ENCODE measurements at regions not wholly inside any gene's neighbourhood (a gene's known extent, or its start where the extent isn't known, plus 50 kb on each side); places are given as distances from the start of the nearest gene placed in this dataset.

GRCh38 chr2:205908212-205909183 lies 177.5 kb downstream of the INO80D start:
- TF ChIP-seq POLR2AphosphoS5 (IDR thresholded peaks at IDR 0.05; ENCODE audit: low read depth, low read length), result no peak
- no peak for TF ChIP-seq SIN3A (IDR thresholded peaks at IDR 0.05; ENCODE audit: low read depth)
- no peak for TF ChIP-seq CTCF (IDR thresholded peaks at IDR 0.05 in 2 of 3, conservative IDR thresholded peaks at IDR 0.05 in 1 of 3; ENCODE audit: borderline replicate concordance in 1 of 3, insufficient read depth in 1 of 3, low read depth in 2 of 3, low read length in 2 of 3)
- TF ChIP-seq ZNF274 (IDR thresholded peaks at IDR 0.05; ENCODE audit: low read depth, low read length), result no peak
- TF ChIP-seq POLR2A (IDR thresholded peaks at IDR 0.05; ENCODE audit: borderline replicate concordance, extremely low read depth, insufficient read depth, insufficient read length), result no peak
- TF ChIP-seq ZFX (IDR thresholded peaks at IDR 0.05), result no peak
- no peak for TF ChIP-seq CEBPB (IDR thresholded peaks at IDR 0.05; ENCODE audit: low read depth)
- TF ChIP-seq REST (IDR thresholded peaks at IDR 0.05; ENCODE audit: low read depth), result no peak
- TF ChIP-seq SRF (IDR thresholded peaks at IDR 0.05; ENCODE audit: low read depth), result no peak
- TF ChIP-seq EZH2 (IDR thresholded peaks at IDR 0.05), result no peak
- TF ChIP-seq FOSL1 (IDR thresholded peaks at IDR 0.05; ENCODE audit: low read depth), result no peak
- TF ChIP-seq MAX (IDR thresholded peaks at IDR 0.05), result no peak

Measured in HCT116 (cell line).